ENCODE measurements at regions not wholly inside any gene's neighbourhood (a gene's known extent, or its start where the extent isn't known, plus 50 kb on each side); places are given as distances from the start of the nearest gene placed in this dataset.

DNA sequence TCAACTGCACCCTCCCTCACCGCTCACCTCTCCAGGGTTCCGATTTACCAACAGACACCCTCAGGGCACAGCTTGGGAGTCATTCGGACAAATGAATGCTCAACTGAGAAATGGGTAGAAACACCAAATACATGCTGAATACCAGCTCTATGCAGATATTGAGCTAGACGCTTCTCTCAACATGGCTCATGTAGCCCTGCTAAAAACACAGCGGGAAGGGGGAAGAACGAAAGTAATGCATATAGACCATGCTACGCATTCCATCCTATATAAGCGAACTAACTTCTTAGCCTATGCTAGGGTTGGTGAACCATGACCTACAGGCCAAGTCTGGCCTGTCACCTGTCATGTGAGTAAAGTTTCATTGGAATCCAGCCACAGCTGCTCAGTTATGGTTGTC lies 304.0 kb downstream of the UQCRFS1 start:
- TF ChIP-seq POLR2AphosphoS5 (IDR thresholded peaks at IDR 0.05) (no peak), EP300 (IDR thresholded peaks at IDR 0.05) (no peak), POLR2A (IDR thresholded peaks at IDR 0.05) (no peak)
- TF ChIP-seq, protein P1, sequence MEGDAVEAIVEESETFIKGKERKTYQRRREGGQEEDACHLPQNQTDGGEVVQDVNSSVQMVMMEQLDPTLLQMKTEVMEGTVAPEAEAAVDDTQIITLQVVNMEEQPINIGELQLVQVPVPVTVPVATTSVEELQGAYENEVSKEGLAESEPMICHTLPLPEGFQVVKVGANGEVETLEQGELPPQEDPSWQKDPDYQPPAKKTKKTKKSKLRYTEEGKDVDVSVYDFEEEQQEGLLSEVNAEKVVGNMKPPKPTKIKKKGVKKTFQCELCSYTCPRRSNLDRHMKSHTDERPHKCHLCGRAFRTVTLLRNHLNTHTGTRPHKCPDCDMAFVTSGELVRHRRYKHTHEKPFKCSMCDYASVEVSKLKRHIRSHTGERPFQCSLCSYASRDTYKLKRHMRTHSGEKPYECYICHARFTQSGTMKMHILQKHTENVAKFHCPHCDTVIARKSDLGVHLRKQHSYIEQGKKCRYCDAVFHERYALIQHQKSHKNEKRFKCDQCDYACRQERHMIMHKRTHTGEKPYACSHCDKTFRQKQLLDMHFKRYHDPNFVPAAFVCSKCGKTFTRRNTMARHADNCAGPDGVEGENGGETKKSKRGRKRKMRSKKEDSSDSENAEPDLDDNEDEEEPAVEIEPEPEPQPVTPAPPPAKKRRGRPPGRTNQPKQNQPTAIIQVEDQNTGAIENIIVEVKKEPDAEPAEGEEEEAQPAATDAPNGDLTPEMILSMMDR (IDR thresholded peaks at IDR 0.05) = no peak
- H3K9me3 ChIP-seq = no peaks in the 10 kb centered on the region
- H3K27me3 ChIP-seq = no peaks in the 10 kb centered on the region
- no peak overlapping the region for H3K4me3 ChIP-seq
- intact Hi-C loops (cut with DNase I) = no loop called here
- no peak for DNase-seq
- H3K4me1 ChIP-seq = no peaks in the 10 kb centered on the region
- 76 to 93% methylated on average over 8 of the region's 8 CpGs for WGBS, 2 donors
- no peaks in the 10 kb centered on the region for H3K36me3 ChIP-seq
- H3K27ac ChIP-seq = no peak overlapping the region

DNA sequence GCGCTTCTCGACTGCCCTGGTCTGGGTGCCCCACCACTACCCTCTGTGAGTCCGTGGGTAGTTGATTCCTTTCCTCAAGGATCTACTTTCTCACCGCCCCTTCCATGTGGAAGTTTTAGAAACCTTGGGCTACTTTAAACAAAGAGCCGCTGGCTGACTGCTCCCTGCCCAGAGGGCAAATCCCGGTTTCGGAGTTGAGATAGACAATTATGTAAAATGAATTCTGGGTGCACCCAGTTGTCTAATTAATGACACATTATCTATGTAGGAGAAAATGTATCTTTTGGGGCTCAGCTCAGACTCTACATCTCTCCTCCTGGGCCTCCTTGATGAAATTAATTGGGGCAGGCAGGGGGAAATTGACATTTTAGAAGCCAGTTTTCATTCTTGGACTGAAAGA lies 305.4 kb downstream of the UQCRFS1 start:
- no peak overlapping the region for H3K4me3 ChIP-seq
- 61 to 82% methylated on average over 7 of the region's 7 CpGs for WGBS, 2 donors

DNA sequence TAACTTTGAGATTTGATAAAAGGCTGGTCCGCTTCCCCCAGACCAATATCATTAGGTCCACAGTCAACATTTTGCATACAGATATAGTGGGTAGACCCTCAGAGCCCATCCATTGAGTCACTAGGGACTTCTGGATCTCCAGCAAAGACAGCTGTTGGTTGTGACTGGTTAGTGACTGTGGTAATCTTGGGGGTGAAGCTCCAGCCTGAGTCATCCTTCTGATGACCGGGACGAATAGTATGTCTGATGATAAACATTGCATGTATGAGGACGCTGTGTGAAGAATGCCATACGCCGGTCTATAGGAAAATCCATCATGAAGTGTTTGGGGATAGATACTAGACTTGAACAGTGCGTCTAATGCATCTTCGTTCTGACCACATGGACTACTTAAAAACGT lies 307.0 kb downstream of the UQCRFS1 start:
- H3K4me1 ChIP-seq = no peaks in the 10 kb centered on the region
- no peaks in the 10 kb centered on the region for H3K36me3 ChIP-seq
- no peak for DNase-seq
- TF ChIP-seq POLR2AphosphoS5 (IDR thresholded peaks at IDR 0.05) (no peak), POLR2A (IDR thresholded peaks at IDR 0.05) (no peak), EP300 (IDR thresholded peaks at IDR 0.05) (no peak)
- TF ChIP-seq, protein P1 (IDR thresholded peaks at IDR 0.05) = no peak
- intact Hi-C loops (cut with DNase I) = no loop called here
- H3K4me3 ChIP-seq = no peak overlapping the region
- no peaks in the 10 kb centered on the region for H3K9me3 ChIP-seq
- H3K27ac ChIP-seq = no peak overlapping the region
- 76 to 87% methylated on average over 9 of the region's 9 CpGs for WGBS, 2 donors
- H3K27me3 ChIP-seq = no peaks in the 10 kb centered on the region

More for the DNA sequence above, 305.4 kb downstream of the UQCRFS1 start:
- no peaks in the 10 kb centered on the region for H3K9me3 ChIP-seq
- intact Hi-C loops (cut with DNase I) = no loop called here
- H3K27ac ChIP-seq = no peak overlapping the region
- H3K27me3 ChIP-seq = no peaks in the 10 kb centered on the region
- TF ChIP-seq, protein P1 (IDR thresholded peaks at IDR 0.05) = no peak
- no peak for TF ChIP-seq EP300 (IDR thresholded peaks at IDR 0.05)
- no peak for TF ChIP-seq POLR2A (IDR thresholded peaks at IDR 0.05)
- TF ChIP-seq POLR2AphosphoS5 (IDR thresholded peaks at IDR 0.05) = no peak
- H3K36me3 ChIP-seq = no peaks in the 10 kb centered on the region
- DNase-seq = no peak
- no peaks in the 10 kb centered on the region for H3K4me1 ChIP-seq

DNA sequence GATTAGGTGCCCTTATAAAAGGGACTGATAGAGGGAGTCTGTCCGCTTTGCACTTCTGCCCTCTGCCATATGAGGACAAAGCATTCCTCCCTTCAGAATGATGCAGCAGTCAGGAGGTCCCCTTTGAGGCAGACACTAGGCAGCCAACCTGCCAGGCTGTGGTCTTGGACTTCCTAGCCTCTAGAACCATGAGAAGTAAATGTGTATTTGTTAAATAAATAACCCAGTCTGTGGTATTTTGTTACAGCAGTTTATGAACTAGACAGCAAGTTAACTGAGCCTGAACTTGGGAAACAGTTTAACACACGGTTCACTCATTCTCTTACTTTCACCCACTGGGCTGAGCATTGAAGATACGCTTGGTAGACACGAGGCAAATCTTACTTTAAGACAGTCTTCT lies 313.2 kb downstream of the UQCRFS1 start:
- Histone ChIP-seq H3K36me3 (no peaks in the 10 kb centered on the region), H3K9me3 (no peaks in the 10 kb centered on the region), H3K27me3 (no peaks in the 10 kb centered on the region), H3K4me3 (no peak overlapping the region), H3K27ac (no peak overlapping the region), H3K4me1 (no peaks in the 10 kb centered on the region)
- DNase-seq = peak; percentile 27
- WGBS, 2 donors = 77 to 78% methylated on average over 4 of the region's 4 CpGs
- intact Hi-C loops (cut with DNase I) = no loop called here
- no peak for TF ChIP-seq POLR2AphosphoS5 (IDR thresholded peaks at IDR 0.05)
- TF ChIP-seq EP300 (IDR thresholded peaks at IDR 0.05) = no peak
- TF ChIP-seq, protein P1 (IDR thresholded peaks at IDR 0.05) = no peak
- TF ChIP-seq POLR2A (IDR thresholded peaks at IDR 0.05) = no peak

DNA sequence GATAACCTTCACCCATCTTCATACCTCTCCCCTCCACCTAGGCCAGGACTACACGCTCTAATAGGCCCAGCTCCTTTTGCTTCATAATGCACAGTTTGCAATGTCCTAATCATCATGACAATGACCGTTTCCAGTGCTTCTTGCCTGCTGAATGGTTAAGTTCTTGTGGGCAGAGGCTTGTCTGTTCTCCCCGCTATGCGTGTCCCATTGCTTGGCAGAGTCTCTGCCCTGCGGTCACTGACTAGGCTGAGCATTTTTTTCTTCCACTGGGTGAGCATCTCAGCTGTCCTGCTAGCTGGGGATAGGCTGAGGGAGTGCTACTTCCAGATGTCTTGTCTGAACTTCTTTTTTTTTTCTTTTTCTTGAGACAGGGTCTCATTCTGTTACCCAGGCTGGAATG lies 314.7 kb downstream of the UQCRFS1 start:
- no peak for TF ChIP-seq POLR2AphosphoS5 (IDR thresholded peaks at IDR 0.05)
- TF ChIP-seq POLR2A (IDR thresholded peaks at IDR 0.05) = no peak
- TF ChIP-seq, protein P1 (IDR thresholded peaks at IDR 0.05) = no peak
- no peak for TF ChIP-seq EP300 (IDR thresholded peaks at IDR 0.05)
- no peak overlapping the region for H3K4me3 ChIP-seq
- H3K27me3 ChIP-seq = no peaks in the 10 kb centered on the region
- DNase-seq = no peak
- H3K27ac ChIP-seq = no peak overlapping the region
- WGBS, 2 donors = 58 to 83% methylated on average over 5 of the region's 5 CpGs
- no peaks in the 10 kb centered on the region for H3K36me3 ChIP-seq
- H3K4me1 ChIP-seq = no peaks in the 10 kb centered on the region
- no peaks in the 10 kb centered on the region for H3K9me3 ChIP-seq
- intact Hi-C loops (cut with DNase I) = no loop called here

Data from sigmoid colon (tissue), 6 donors.